ENCODE measurements at regions not wholly inside any gene's neighbourhood (a gene's known extent, or its start where the extent isn't known, plus 50 kb on each side); places are given as distances from the start of the nearest gene placed in this dataset.

- H3K27ac ChIP-seq (ENCODE audit: insufficient read depth, low read length) = no peak overlapping the region
- no peak overlapping the region for H2AFZ ChIP-seq (ENCODE audit: low read length)
- DNase-seq (ENCODE audit: low read depth in 2 of 2) = peak in 1 of 2 donors; percentile 30
- H3K36me3 ChIP-seq (ENCODE audit: control insufficient read depth, insufficient read depth, low read length) = no peaks in the 10 kb centered on the region
- no peaks in the 10 kb centered on the region for H4K20me1 ChIP-seq (ENCODE audit: control insufficient read depth, extremely low read depth, insufficient read depth, low read length)
- H3K4me1 ChIP-seq (ENCODE audit: control insufficient read depth, extremely low read depth, insufficient read depth, low read length) = no peaks in the 10 kb centered on the region
- no peaks in the 10 kb centered on the region for H3K79me2 ChIP-seq (ENCODE audit: control insufficient read depth, insufficient read depth, low read length)
- no peak overlapping the region for H3K4me2 ChIP-seq (ENCODE audit: extremely low read depth, insufficient read depth, low read length)
- peaks cover 14% of the 10 kb centered on the region for H3K27me3 ChIP-seq (ENCODE audit: control insufficient read depth, insufficient read depth, low read length)
- TF ChIP-seq, protein P1, sequence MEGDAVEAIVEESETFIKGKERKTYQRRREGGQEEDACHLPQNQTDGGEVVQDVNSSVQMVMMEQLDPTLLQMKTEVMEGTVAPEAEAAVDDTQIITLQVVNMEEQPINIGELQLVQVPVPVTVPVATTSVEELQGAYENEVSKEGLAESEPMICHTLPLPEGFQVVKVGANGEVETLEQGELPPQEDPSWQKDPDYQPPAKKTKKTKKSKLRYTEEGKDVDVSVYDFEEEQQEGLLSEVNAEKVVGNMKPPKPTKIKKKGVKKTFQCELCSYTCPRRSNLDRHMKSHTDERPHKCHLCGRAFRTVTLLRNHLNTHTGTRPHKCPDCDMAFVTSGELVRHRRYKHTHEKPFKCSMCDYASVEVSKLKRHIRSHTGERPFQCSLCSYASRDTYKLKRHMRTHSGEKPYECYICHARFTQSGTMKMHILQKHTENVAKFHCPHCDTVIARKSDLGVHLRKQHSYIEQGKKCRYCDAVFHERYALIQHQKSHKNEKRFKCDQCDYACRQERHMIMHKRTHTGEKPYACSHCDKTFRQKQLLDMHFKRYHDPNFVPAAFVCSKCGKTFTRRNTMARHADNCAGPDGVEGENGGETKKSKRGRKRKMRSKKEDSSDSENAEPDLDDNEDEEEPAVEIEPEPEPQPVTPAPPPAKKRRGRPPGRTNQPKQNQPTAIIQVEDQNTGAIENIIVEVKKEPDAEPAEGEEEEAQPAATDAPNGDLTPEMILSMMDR (conservative IDR thresholded peaks at IDR 0.05 in 1 of 2, IDR thresholded peaks at IDR 0.05 in 1 of 2; ENCODE audit: low read depth in 1 of 2, low read length in 2 of 2) = no peak
- no peak for TF ChIP-seq EZH2 (IDR thresholded peaks at IDR 0.05; ENCODE audit: low read length, missing control alignments)
- no peaks in the 10 kb centered on the region for H3K9me3 ChIP-seq (ENCODE audit: control insufficient read depth, insufficient read depth, low read depth, low read length)
- H3K9ac ChIP-seq (ENCODE audit: insufficient read depth, low read length) = no peak overlapping the region
- no peak overlapping the region for H3K4me3 ChIP-seq (replicated peaks in 1 of 4; ENCODE audit: control extremely low read depth in 1 of 4, insufficient read depth in 1 of 4, low read depth in 3 of 4, low read length in 4 of 4)
These were observed 76.2 kb upstream of the LARS2 start for GRCh38 chr3:45311953-45312801.

GRCh38 chr3:45312836-45313493 is 75.4 kb upstream of the LARS2 start:
- H3K27ac ChIP-seq (ENCODE audit: insufficient read depth, low read length) = no peak overlapping the region
- no peaks in the 10 kb centered on the region for H3K9me3 ChIP-seq (ENCODE audit: control insufficient read depth, insufficient read depth, low read depth, low read length)
- H3K9ac ChIP-seq (ENCODE audit: insufficient read depth, low read length) = no peak overlapping the region
- no peaks in the 10 kb centered on the region for H3K79me2 ChIP-seq (ENCODE audit: control insufficient read depth, insufficient read depth, low read length)
- H4K20me1 ChIP-seq (ENCODE audit: control insufficient read depth, extremely low read depth, insufficient read depth, low read length) = no peaks in the 10 kb centered on the region
- DNase-seq (ENCODE audit: low read depth in 2 of 2) = peak in 1 of 2 donors; percentile 56
- H3K36me3 ChIP-seq (ENCODE audit: control insufficient read depth, insufficient read depth, low read length) = no peaks in the 10 kb centered on the region
- H3K4me3 ChIP-seq (replicated peaks in 1 of 4; ENCODE audit: control extremely low read depth in 1 of 4, insufficient read depth in 1 of 4, low read depth in 3 of 4, low read length in 4 of 4) = no peak overlapping the region
- H3K4me1 ChIP-seq (ENCODE audit: control insufficient read depth, extremely low read depth, insufficient read depth, low read length) = no peaks in the 10 kb centered on the region
- H3K4me2 ChIP-seq (ENCODE audit: extremely low read depth, insufficient read depth, low read length) = no peak overlapping the region
- peaks cover 14% of the 10 kb centered on the region for H3K27me3 ChIP-seq (ENCODE audit: control insufficient read depth, insufficient read depth, low read length)
- H2AFZ ChIP-seq (ENCODE audit: low read length) = no peak overlapping the region
- TF ChIP-seq EZH2 (IDR thresholded peaks at IDR 0.05; ENCODE audit: low read length, missing control alignments) = no peak
- TF ChIP-seq, protein P1 (conservative IDR thresholded peaks at IDR 0.05 in 1 of 2, IDR thresholded peaks at IDR 0.05 in 1 of 2; ENCODE audit: low read depth in 1 of 2, low read length in 2 of 2) = no peak

- H3K27me3 ChIP-seq (ENCODE audit: control insufficient read depth, insufficient read depth, low read length) = peaks cover 14% of the 10 kb centered on the region
- no peak for DNase-seq (ENCODE audit: low read depth in 2 of 2)
- H3K36me3 ChIP-seq (ENCODE audit: control insufficient read depth, insufficient read depth, low read length) = no peaks in the 10 kb centered on the region
- H3K4me3 ChIP-seq (replicated peaks in 1 of 4; ENCODE audit: control extremely low read depth in 1 of 4, insufficient read depth in 1 of 4, low read depth in 3 of 4, low read length in 4 of 4) = no peak overlapping the region
- no peak overlapping the region for H3K27ac ChIP-seq (ENCODE audit: insufficient read depth, low read length)
- H3K9ac ChIP-seq (ENCODE audit: insufficient read depth, low read length) = no peak overlapping the region
- H4K20me1 ChIP-seq (ENCODE audit: control insufficient read depth, extremely low read depth, insufficient read depth, low read length) = no peaks in the 10 kb centered on the region
- no peaks in the 10 kb centered on the region for H3K79me2 ChIP-seq (ENCODE audit: control insufficient read depth, insufficient read depth, low read length)
- H3K4me2 ChIP-seq (ENCODE audit: extremely low read depth, insufficient read depth, low read length) = no peak overlapping the region
- TF ChIP-seq, protein P1 (conservative IDR thresholded peaks at IDR 0.05 in 1 of 2, IDR thresholded peaks at IDR 0.05 in 1 of 2; ENCODE audit: low read depth in 1 of 2, low read length in 2 of 2) = no peak
- no peaks in the 10 kb centered on the region for H3K9me3 ChIP-seq (ENCODE audit: control insufficient read depth, insufficient read depth, low read depth, low read length)
- H2AFZ ChIP-seq (ENCODE audit: low read length) = no peak overlapping the region
- no peaks in the 10 kb centered on the region for H3K4me1 ChIP-seq (ENCODE audit: control insufficient read depth, extremely low read depth, insufficient read depth, low read length)
These were observed 74.5 kb upstream of the LARS2 start for GRCh38 chr3:45313743-45314403.
